Adrenal gland (tissue), 9 donors: ENCODE measurements at regions not wholly inside any gene's neighbourhood (a gene's known extent, or its start where the extent isn't known, plus 50 kb on each side); places are given as distances from the start of the nearest gene placed in this dataset.

Experiments used
- DNase-seq, 7 donors: peaks; one replicate each; pipeline ENCODE4 v3.0.0-alpha.2; 2019 to 2020
- H3K27ac ChIP-seq, 5 donors: fragments of 200-600 bp; sonication (generic) in 4 of 5; 1 replicate in 3 of 5; 2 replicates in 2 of 5; pipeline versions ENCODE4 v1.5.1 to v1.8.0; 2016 to 2020; ENCODE audit warnings: mild to moderate bottlenecking in 1 of 5
- H3K27me3 ChIP-seq: fragments of 200-600 bp; 2 replicates; pipeline ENCODE4 v1.8.0; 2021
- H3K36me3 ChIP-seq, 2 donors: fragments of 200-600 bp; replicated peaks in 1 of 2; 1 replicate in 1 of 2; 2 replicates in 1 of 2; pipeline versions ENCODE4 v1.5.1 to v1.8.0; 2018 to 2022
- H3K4me1 ChIP-seq, 2 donors: fragments of 200-600 bp; replicated peaks in 1 of 2; 1 replicate in 1 of 2; 2 replicates in 1 of 2; pipeline versions ENCODE4 v1.5.1 to v1.8.0; 2018 to 2021
- H3K4me3 ChIP-seq, 4 donors: fragments of 200-600 bp; sonication (generic) in 3 of 4; one replicate each; pipeline ENCODE4 v1.5.1; 2016 to 2018
- H3K9me3 ChIP-seq, 3 donors: fragments of 200-600 bp; sonication (generic) in 1 of 3; replicated peaks in 1 of 3; 1 replicate in 2 of 3; 2 replicates in 1 of 3; pipeline versions ENCODE4 v1.5.1 to v1.8.0; 2016 to 2021
- POLR2A ChIP-seq, 2 donors: fragments of 450-650 bp; IDR thresholded peaks; one replicate each; pipeline ENCODE4 v1.6.1; 2017; ENCODE audit warnings: antibody characterized with exemption in 2 of 2, mild to moderate bottlenecking in 2 of 2, moderate library complexity in 1 of 2
- WGBS, 4 donors: extraction: QIAGEN DNeasy Blood & Tissue Kit in 2 of 4; methylation state at CpG; one replicate each; pipeline versions ENCODE4 v1.1.5 to v1.1.7; 2013 to 2017; 5-methylcytosine and 5-hydroxymethylcytosine counted together
- intact Hi-C, 2 donors: fragments of 100-400 bp; cut with DNase I; formaldehyde crosslinking; loops; one replicate each; pipeline versions ENCODE4 v1.14.1 to v1.15.0; 2022 to 2023
- TF ChIP-seq, protein P1 (sequence below), 6 experiments: fragments of 450-650 bp in 4 of 6; fragments of 200-600 bp in 2 of 6; sonication (generic) in 1 of 6; IDR thresholded peaks; 1 replicate in 5 of 6; 2 replicates in 1 of 6; pipeline versions ENCODE4 v1.5.1 to v1.8.0; 2016 to 2021; ENCODE audit warnings: antibody characterized with exemption in 6 of 6, mild to moderate bottlenecking in 2 of 6, moderate library complexity in 1 of 6
- donor health status: healthy with polysubstance abuse.
- donor health status: Bipolar disorder and iron deficiency.
- donor health status: DM: yes; HTN: yes; CAD: no.
- donor health status: DM: no; HTN: no; CAD: no.
- donor health status: DM: no; HTN: no; CAD: no.

DNA sequence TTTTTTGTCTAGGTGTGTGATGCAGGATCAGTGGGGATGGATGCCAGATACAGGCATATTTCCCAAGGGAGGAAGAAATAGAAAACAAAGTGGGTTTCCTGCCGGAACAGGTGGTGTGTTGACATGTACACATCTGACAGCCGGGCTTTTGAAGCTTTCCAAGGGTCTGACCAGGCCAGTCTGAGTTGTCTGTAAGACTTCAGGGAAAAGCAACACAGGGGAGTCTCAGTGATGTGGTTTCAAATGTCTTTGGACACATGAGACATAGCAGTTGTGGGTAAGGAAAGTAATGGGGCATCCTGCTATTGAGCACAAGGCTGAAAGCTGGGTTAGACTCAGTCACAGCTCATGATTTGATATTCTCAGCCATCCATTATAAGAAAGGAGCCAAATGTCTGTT, 274.9 kb downstream of the PIK3R1 start:
- Histone ChIP-seq H3K4me1 (no peaks in the 10 kb centered on the region), H3K27ac (no peak overlapping the region), H3K36me3 (no peaks in the 10 kb centered on the region), H3K4me3 (no peak overlapping the region), H3K9me3 (peaks cover 0 to 5% (median 0%) of the 10 kb centered on the region in 3 donors), H3K27me3 (no peaks in the 10 kb centered on the region)
- intact Hi-C loops, result no loop called here
- DNase-seq, result no peak
- TF ChIP-seq POLR2A (IDR thresholded peaks at IDR 0.05), result no peak
- TF ChIP-seq, protein P1, sequence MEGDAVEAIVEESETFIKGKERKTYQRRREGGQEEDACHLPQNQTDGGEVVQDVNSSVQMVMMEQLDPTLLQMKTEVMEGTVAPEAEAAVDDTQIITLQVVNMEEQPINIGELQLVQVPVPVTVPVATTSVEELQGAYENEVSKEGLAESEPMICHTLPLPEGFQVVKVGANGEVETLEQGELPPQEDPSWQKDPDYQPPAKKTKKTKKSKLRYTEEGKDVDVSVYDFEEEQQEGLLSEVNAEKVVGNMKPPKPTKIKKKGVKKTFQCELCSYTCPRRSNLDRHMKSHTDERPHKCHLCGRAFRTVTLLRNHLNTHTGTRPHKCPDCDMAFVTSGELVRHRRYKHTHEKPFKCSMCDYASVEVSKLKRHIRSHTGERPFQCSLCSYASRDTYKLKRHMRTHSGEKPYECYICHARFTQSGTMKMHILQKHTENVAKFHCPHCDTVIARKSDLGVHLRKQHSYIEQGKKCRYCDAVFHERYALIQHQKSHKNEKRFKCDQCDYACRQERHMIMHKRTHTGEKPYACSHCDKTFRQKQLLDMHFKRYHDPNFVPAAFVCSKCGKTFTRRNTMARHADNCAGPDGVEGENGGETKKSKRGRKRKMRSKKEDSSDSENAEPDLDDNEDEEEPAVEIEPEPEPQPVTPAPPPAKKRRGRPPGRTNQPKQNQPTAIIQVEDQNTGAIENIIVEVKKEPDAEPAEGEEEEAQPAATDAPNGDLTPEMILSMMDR (IDR thresholded peaks at IDR 0.05), result no peak
- WGBS, 4 donors, result 55 to 75% (median 71%) methylated on average over 2 of the region's 2 CpGs

DNA sequence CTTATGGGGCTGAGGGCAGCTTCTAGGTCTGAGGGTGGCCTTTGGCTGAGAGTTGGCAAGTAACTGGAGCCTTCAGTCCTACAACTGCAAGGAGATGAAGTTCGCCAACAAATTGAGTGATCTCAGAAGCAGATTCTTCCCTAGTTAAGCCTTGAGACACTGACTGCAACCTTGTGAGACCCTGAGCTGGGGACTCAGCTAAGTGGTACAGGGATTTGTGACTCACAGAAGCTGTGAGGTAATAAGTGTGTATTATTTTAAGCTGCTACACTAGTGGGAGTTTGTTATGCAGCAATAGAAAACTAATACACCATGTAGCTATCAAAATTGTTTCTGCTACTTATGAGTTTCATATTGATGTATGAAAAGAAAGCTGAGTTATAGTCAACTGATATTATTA, 279.2 kb downstream of the PIK3R1 start:
- 67 to 80% (median 74%) methylated on average over 1 of the region's 1 CpG for WGBS, 4 donors

DNA sequence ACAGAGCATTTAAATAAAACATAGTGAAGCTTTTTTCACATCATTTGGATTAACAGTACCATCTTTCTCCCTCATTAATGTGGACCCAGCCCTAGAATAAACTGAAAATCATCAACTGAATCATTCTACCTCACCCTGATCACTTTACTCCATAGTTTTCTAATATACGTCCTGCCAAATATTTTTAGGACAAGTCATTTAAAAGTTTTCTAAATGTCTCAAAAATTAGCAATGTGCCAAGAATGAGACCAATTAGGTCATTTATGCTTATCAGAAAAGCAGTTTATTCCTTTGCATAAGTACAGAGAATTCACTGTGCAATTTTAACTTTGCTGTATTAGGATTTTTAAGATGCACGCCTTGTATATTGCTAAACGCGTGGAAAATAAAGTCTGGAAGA, 284.4 kb downstream of the PIK3R1 start:
- H3K27me3 ChIP-seq, result no peaks in the 10 kb centered on the region
- peaks cover 0 to 11% (median 0%) of the 10 kb centered on the region in 3 donors for H3K9me3 ChIP-seq
- H3K4me1 ChIP-seq, result no peaks in the 10 kb centered on the region
- no peaks in the 10 kb centered on the region for H3K36me3 ChIP-seq
- H3K27ac ChIP-seq, result no peak overlapping the region
- no peak overlapping the region for H3K4me3 ChIP-seq
- no peak for DNase-seq
- intact Hi-C loops, result no loop called here
- WGBS, 4 donors, result 64 to 73% (median 69%) methylated on average over 4 of the region's 4 CpGs
- TF ChIP-seq, protein P1 (IDR thresholded peaks at IDR 0.05), result no peak
- TF ChIP-seq POLR2A (IDR thresholded peaks at IDR 0.05), result no peak

More for the DNA sequence above, 279.2 kb downstream of the PIK3R1 start:
- no peak for TF ChIP-seq POLR2A (IDR thresholded peaks at IDR 0.05)
- TF ChIP-seq, protein P1 (IDR thresholded peaks at IDR 0.05), result no peak
- H3K27ac ChIP-seq, result no peak overlapping the region
- H3K9me3 ChIP-seq, result peaks cover 0 to 11% (median 0%) of the 10 kb centered on the region in 3 donors
- no peaks in the 10 kb centered on the region for H3K27me3 ChIP-seq
- DNase-seq, result no peak
- intact Hi-C loops, result no loop called here
- H3K36me3 ChIP-seq, result no peaks in the 10 kb centered on the region
- H3K4me1 ChIP-seq, result no peaks in the 10 kb centered on the region
- no peak overlapping the region for H3K4me3 ChIP-seq

DNA sequence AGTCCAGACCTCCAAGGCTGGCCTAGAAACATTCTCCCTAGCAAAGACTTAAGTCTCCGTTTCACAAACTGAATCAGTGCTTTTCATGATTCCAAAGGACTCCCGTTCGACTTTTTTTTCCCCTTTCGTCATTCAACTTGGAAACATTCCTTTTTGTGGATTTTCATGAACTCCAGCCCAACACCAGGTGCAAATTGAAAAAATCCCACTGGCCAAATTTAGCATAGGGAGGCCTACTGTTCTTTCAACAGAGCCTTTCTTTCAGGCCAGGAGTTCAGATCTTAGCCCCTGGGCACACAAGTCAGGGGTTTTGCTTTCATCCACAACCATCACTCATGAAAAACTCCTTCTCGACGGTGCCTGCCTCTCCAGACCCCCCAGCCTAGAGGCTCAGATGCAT, 285.3 kb downstream of the PIK3R1 start:
- TF ChIP-seq, protein P1 (IDR thresholded peaks at IDR 0.05), result no peak
- TF ChIP-seq POLR2A (IDR thresholded peaks at IDR 0.05), result no peak
- Histone ChIP-seq H3K9me3 (peaks cover 0 to 11% (median 0%) of the 10 kb centered on the region in 3 donors), H3K4me1 (no peaks in the 10 kb centered on the region), H3K27ac (no peak overlapping the region), H3K27me3 (no peaks in the 10 kb centered on the region), H3K4me3 (no peak overlapping the region), H3K36me3 (no peaks in the 10 kb centered on the region)
- DNase-seq, result no peak
- WGBS, 4 donors, result 83 to 90% (median 87%) methylated on average over 6 of the region's 6 CpGs
- intact Hi-C loops, result no loop called here
